ENCODE measurements at regions not wholly inside any gene's neighbourhood (a gene's known extent, or its start where the extent isn't known, plus 50 kb on each side); places are given as distances from the start of the nearest gene placed in this dataset.

GRCh38 chr19:28293685-28294084 is 919.3 kb downstream of the UQCRFS1 start:
- no peak for TF ChIP-seq CTCF (IDR thresholded peaks at IDR 0.05)

GRCh38 chr19:28292822-28293500 is 920.0 kb downstream of the UQCRFS1 start:
- no peak for TF ChIP-seq CTCF (IDR thresholded peaks at IDR 0.05)

- no peak for TF ChIP-seq CTCF (IDR thresholded peaks at IDR 0.05)
These were observed 921.1 kb downstream of the UQCRFS1 start for GRCh38 chr19:28291874-28292273.

- no peak for TF ChIP-seq CTCF (IDR thresholded peaks at IDR 0.05)
These were observed 921.8 kb downstream of the UQCRFS1 start for GRCh38 chr19:28290963-28291657.

- no peak; the same call in 1 of the 2 replicates for TF ChIP-seq CTCF (IDR thresholded peaks at IDR 0.05)
These were observed 923.5 kb downstream of the UQCRFS1 start for GRCh38 chr19:28289295-28290063.

GRCh38 chr19:28288572-28289264 is 924.2 kb downstream of the UQCRFS1 start:
- no peak for TF ChIP-seq CTCF (IDR thresholded peaks at IDR 0.05)

GRCh38 chr19:28285917-28286316 is 927.0 kb downstream of the UQCRFS1 start:
- no peak for TF ChIP-seq CTCF (IDR thresholded peaks at IDR 0.05)

All from LNCAP (cell line).